ENCODE measurements at regions not wholly inside any gene's neighbourhood (a gene's known extent, or its start where the extent isn't known, plus 50 kb on each side); places are given as distances from the start of the nearest gene placed in this dataset.

DNA sequence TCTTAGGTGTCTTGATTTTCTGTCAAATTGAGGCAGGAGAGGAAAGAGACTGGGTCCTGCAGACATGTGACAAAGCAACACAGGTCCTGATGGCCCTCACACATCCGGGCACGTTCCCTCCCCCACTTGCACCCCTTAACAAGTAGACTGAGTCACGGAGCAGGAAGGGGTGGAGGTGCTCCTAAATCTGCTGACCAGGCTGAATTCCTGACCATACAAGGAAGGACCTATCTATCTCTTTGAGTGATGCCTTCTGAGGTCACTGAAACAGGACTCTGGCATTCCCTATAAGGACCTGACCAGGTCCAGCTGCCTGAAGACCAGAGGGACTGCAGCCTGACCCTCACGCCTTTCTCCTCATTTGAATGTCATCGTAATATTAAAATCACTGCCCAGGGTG lies 250.3 kb downstream of the COL4A1 start (continued):
- no peak for TF ChIP-seq RXRA (IDR thresholded peaks at IDR 0.05)
- no peak for TF ChIP-seq HNF4A (conservative IDR thresholded peaks at IDR 0.05)
- TF ChIP-seq YY1 (IDR thresholded peaks at IDR 0.05), result no peak
- TF ChIP-seq, protein P1, sequence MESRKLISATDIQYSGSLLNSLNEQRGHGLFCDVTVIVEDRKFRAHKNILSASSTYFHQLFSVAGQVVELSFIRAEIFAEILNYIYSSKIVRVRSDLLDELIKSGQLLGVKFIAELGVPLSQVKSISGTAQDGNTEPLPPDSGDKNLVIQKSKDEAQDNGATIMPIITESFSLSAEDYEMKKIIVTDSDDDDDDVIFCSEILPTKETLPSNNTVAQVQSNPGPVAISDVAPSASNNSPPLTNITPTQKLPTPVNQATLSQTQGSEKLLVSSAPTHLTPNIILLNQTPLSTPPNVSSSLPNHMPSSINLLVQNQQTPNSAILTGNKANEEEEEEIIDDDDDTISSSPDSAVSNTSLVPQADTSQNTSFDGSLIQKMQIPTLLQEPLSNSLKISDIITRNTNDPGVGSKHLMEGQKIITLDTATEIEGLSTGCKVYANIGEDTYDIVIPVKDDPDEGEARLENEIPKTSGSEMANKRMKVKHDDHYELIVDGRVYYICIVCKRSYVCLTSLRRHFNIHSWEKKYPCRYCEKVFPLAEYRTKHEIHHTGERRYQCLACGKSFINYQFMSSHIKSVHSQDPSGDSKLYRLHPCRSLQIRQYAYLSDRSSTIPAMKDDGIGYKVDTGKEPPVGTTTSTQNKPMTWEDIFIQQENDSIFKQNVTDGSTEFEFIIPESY (IDR thresholded peaks at IDR 0.05), result no peak

DNA sequence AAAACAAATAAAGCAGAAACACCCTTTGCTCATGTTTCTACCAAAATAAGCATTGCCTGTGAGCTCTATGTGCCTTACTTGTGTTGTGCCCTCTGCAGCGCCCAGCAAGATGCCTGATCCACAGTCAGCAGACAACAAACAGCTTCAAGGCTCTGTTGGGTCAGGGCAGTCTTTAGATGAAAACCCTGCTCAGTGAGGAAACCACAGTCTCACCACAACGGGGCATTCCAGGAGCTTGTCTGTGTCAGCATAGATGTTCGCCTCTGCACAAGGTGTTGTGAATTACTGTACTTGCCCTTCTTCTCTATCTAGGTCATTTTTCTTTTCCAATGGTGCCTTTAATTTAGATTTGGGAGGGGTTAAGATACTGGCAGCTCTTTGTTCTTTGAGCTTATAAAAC lies 251.9 kb downstream of the COL4A1 start:
- TF ChIP-seq TAF1 (conservative IDR thresholded peaks at IDR 0.05) (no peak), RXRA (IDR thresholded peaks at IDR 0.05) (no peak), GABPA (IDR thresholded peaks at IDR 0.05 in 1 of 2, conservative IDR thresholded peaks at IDR 0.05 in 1 of 2) (no peak), HNF4A (conservative IDR thresholded peaks at IDR 0.05) (no peak), YY1 (IDR thresholded peaks at IDR 0.05) (no peak), RAD21 (IDR thresholded peaks at IDR 0.05) (no peak), HNF4G (IDR thresholded peaks at IDR 0.05) (no peak)
- TF ChIP-seq, protein P2, sequence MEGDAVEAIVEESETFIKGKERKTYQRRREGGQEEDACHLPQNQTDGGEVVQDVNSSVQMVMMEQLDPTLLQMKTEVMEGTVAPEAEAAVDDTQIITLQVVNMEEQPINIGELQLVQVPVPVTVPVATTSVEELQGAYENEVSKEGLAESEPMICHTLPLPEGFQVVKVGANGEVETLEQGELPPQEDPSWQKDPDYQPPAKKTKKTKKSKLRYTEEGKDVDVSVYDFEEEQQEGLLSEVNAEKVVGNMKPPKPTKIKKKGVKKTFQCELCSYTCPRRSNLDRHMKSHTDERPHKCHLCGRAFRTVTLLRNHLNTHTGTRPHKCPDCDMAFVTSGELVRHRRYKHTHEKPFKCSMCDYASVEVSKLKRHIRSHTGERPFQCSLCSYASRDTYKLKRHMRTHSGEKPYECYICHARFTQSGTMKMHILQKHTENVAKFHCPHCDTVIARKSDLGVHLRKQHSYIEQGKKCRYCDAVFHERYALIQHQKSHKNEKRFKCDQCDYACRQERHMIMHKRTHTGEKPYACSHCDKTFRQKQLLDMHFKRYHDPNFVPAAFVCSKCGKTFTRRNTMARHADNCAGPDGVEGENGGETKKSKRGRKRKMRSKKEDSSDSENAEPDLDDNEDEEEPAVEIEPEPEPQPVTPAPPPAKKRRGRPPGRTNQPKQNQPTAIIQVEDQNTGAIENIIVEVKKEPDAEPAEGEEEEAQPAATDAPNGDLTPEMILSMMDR (IDR thresholded peaks at IDR 0.05; ENCODE audit: low read depth, low read length, missing input control), result no peak
- TF ChIP-seq, protein P3, sequence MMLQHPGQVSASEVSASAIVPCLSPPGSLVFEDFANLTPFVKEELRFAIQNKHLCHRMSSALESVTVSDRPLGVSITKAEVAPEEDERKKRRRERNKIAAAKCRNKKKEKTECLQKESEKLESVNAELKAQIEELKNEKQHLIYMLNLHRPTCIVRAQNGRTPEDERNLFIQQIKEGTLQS (IDR thresholded peaks at IDR 0.05), result no peak
- no peaks in the 10 kb centered on the region for H3K27me3 ChIP-seq (ENCODE audit: control insufficient read depth in 4 of 4, insufficient read depth in 4 of 4, low read length in 3 of 4)
- H3K4me1 ChIP-seq (ENCODE audit: control insufficient read depth in 4 of 4, insufficient read depth in 4 of 4, low read length in 3 of 4), result no peaks in the 10 kb centered on the region
- H3K4me3 ChIP-seq (ENCODE audit: low read depth in 1 of 3, low read length in 3 of 3), result no peak overlapping the region
- H3K9ac ChIP-seq (ENCODE audit: low read depth in 1 of 2, low read length in 2 of 2), result no peak overlapping the region
- no peak for DNase-seq (ENCODE audit: low spot score)
- no peaks in the 10 kb centered on the region for H3K36me3 ChIP-seq (ENCODE audit: control insufficient read depth in 4 of 4, insufficient read depth in 3 of 4, low read depth in 1 of 4, low read length in 3 of 4)
- H3K9me3 ChIP-seq (ENCODE audit: control insufficient read depth in 4 of 4, low read length in 3 of 4), result no peaks in the 10 kb centered on the region
- no peak overlapping the region for H3K27ac ChIP-seq (ENCODE audit: low read depth in 1 of 2, low read length in 2 of 2)
- WGBS, result 78% methylated on average over 3 of the region's 3 CpGs

DNA sequence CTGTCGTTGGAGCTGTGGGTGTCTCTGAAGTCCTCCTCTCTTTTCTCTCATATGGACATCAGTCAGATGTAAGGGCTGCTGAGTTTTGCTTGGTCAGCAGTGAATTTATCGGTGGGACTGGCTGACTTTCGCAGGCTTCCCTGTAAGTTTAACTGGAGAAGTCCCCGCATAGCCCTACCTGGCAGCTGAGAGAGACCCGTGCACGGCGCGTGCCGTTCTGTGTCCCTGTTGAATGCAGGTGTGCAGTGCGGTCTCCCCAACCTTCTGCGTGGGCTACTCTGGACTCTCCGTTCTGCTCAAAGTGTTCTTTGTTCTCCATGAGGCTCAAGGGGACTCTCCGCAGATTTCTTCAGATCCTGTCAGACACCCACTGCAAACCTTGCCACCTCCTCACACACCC lies 252.9 kb downstream of the COL4A1 start:
- Histone ChIP-seq H3K4me3 (ENCODE audit: low read depth in 1 of 3, low read length in 3 of 3) (no peak overlapping the region), H3K27me3 (ENCODE audit: control insufficient read depth in 4 of 4, insufficient read depth in 4 of 4, low read length in 3 of 4) (no peaks in the 10 kb centered on the region), H3K36me3 (ENCODE audit: control insufficient read depth in 4 of 4, insufficient read depth in 3 of 4, low read depth in 1 of 4, low read length in 3 of 4) (no peaks in the 10 kb centered on the region), H3K9ac (ENCODE audit: low read depth in 1 of 2, low read length in 2 of 2) (no peak overlapping the region), H3K9me3 (ENCODE audit: control insufficient read depth in 4 of 4, low read length in 3 of 4) (no peaks in the 10 kb centered on the region), H3K27ac (ENCODE audit: low read depth in 1 of 2, low read length in 2 of 2) (no peak overlapping the region), H3K4me1 (ENCODE audit: control insufficient read depth in 4 of 4, insufficient read depth in 4 of 4, low read length in 3 of 4) (no peaks in the 10 kb centered on the region)
- no peak for DNase-seq (ENCODE audit: low spot score)
- WGBS, result 96% methylated on average over 13 of the region's 13 CpGs
- no peak for TF ChIP-seq FOXA1 (IDR thresholded peaks at IDR 0.05)
- no peak for TF ChIP-seq HNF4A (conservative IDR thresholded peaks at IDR 0.05)
- TF ChIP-seq RAD21 (IDR thresholded peaks at IDR 0.05), result no peak
- no peak for TF ChIP-seq RXRA (IDR thresholded peaks at IDR 0.05)
- TF ChIP-seq, protein P4, sequence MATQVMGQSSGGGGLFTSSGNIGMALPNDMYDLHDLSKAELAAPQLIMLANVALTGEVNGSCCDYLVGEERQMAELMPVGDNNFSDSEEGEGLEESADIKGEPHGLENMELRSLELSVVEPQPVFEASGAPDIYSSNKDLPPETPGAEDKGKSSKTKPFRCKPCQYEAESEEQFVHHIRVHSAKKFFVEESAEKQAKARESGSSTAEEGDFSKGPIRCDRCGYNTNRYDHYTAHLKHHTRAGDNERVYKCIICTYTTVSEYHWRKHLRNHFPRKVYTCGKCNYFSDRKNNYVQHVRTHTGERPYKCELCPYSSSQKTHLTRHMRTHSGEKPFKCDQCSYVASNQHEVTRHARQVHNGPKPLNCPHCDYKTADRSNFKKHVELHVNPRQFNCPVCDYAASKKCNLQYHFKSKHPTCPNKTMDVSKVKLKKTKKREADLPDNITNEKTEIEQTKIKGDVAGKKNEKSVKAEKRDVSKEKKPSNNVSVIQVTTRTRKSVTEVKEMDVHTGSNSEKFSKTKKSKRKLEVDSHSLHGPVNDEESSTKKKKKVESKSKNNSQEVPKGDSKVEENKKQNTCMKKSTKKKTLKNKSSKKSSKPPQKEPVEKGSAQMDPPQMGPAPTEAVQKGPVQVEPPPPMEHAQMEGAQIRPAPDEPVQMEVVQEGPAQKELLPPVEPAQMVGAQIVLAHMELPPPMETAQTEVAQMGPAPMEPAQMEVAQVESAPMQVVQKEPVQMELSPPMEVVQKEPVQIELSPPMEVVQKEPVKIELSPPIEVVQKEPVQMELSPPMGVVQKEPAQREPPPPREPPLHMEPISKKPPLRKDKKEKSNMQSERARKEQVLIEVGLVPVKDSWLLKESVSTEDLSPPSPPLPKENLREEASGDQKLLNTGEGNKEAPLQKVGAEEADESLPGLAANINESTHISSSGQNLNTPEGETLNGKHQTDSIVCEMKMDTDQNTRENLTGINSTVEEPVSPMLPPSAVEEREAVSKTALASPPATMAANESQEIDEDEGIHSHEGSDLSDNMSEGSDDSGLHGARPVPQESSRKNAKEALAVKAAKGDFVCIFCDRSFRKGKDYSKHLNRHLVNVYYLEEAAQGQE (IDR thresholded peaks at IDR 0.05), result no peak
- no peak for TF ChIP-seq TAF1 (conservative IDR thresholded peaks at IDR 0.05)
- TF ChIP-seq, protein P5, sequence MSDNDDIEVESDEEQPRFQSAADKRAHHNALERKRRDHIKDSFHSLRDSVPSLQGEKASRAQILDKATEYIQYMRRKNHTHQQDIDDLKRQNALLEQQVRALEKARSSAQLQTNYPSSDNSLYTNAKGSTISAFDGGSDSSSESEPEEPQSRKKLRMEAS (IDR thresholded peaks at IDR 0.05), result no peak
- no peak for TF ChIP-seq FOXA2 (IDR thresholded peaks at IDR 0.05)
- no peak for TF ChIP-seq EGR1 (IDR thresholded peaks at IDR 0.05; ENCODE audit: low read depth in 2 of 2)
